IMR-90 (cell line): ENCODE measurements at regions not wholly inside any gene's neighbourhood (a gene's known extent, or its start where the extent isn't known, plus 50 kb on each side); places are given as distances from the start of the nearest gene placed in this dataset.

Experiments used
- ATAC-seq: fragments of 200-7000 bp; cut with Tn5 transposase; 2 replicates; pipeline ENCODE4 v1.9.1; 2020; ENCODE audit warnings: low read depth, mild to moderate bottlenecking, moderate library complexity
- BruUV-seq: library from RNA; stranded (reverse); fragments of 400-500 nt; replicated peaks from 2 replicates; lab custom pipeline; 2021; lab: Mats Ljungman, UMichigan
- CTCF ChIA-PET: fragments of 300-600 bp; formaldehyde crosslinking; extraction: SDS; loops from one replicate; lab custom pipeline; 2021; ENCODE audit warnings: antibody characterized with exemption; lab: Yijun Ruan, JAX
- POLR2A ChIA-PET: fragments of 300-600 bp; sonication (Branson Sonifier 250); formaldehyde crosslinking; loops from one replicate; lab custom pipeline; 2022; ENCODE audit warnings: antibody characterized with exemption; ENCODE audit not compliant: unreplicated experiment; lab: Charles Lee
- DNase-seq: peaks from one replicate; pipeline ENCODE4 v3.0.0; 2013
- H2AFZ ChIP-seq: replicated peaks from 2 replicates; pipeline ENCODE3; 2013; ENCODE audit warnings: low read length, mild to moderate bottlenecking; ENCODE audit not compliant: poor library complexity
- H2AK5ac ChIP-seq: 2 replicates; pipeline ENCODE4 v1.6.1; 2013; ENCODE audit warnings: low read depth, low read length, inconsistent platforms
- H2AK9ac ChIP-seq: replicated peaks from 2 replicates; pipeline ENCODE3; 2013; ENCODE audit warnings: mild to moderate bottlenecking, low read depth, low read length, moderate library complexity; ENCODE audit not compliant: poor library complexity
- H2BK120ac ChIP-seq: 2 replicates; pipeline ENCODE4 v1.6.1; 2013; ENCODE audit warnings: low read depth, low read length, inconsistent platforms
- H2BK15ac ChIP-seq: 3 replicates; pipeline ENCODE4 v1.6.1; 2013; ENCODE audit warnings: low read depth, low read length, inconsistent platforms
- H2BK20ac ChIP-seq: 2 replicates; pipeline ENCODE4 v1.6.1; 2013; ENCODE audit warnings: low read depth, mild to moderate bottlenecking, inconsistent platforms, low read length, moderate library complexity
- H2BK5ac ChIP-seq: 2 replicates; pipeline ENCODE4 v1.6.1; 2013; ENCODE audit warnings: mild to moderate bottlenecking, low read depth, low read length, inconsistent platforms; ENCODE audit not compliant: poor library complexity, severe bottlenecking
- H3K14ac ChIP-seq: replicated peaks from 2 replicates; pipeline ENCODE4 v1.6.1; 2013; ENCODE audit warnings: low read depth, low read length, inconsistent platforms
- H3K18ac ChIP-seq: 2 replicates; pipeline ENCODE4 v1.6.1; 2013; ENCODE audit warnings: low read depth, low read length, control low read depth
- H3K23ac ChIP-seq: 2 replicates; pipeline ENCODE4 v1.6.1; 2013; ENCODE audit warnings: low read depth, low read length, inconsistent platforms
- H3K27ac ChIP-seq: 2 replicates; pipeline ENCODE4 v1.5.1; 2013; ENCODE audit warnings: mild to moderate bottlenecking, control low read depth, low read length; ENCODE audit not compliant: insufficient read depth
- H3K27me3 ChIP-seq: 2 replicates; pipeline ENCODE4 v1.6.1; 2013; ENCODE audit warnings: low read length; ENCODE audit not compliant: control insufficient read depth, insufficient read depth
- H3K36me3 ChIP-seq: 2 replicates; pipeline ENCODE4 v1.6.1; 2013; ENCODE audit warnings: low read length, mixed read lengths; ENCODE audit not compliant: control insufficient read depth, insufficient read depth
- H3K4ac ChIP-seq: 2 replicates; pipeline ENCODE4 v1.6.1; 2013; ENCODE audit warnings: low read depth, low read length, inconsistent platforms
- H3K4me1 ChIP-seq: 2 replicates; pipeline ENCODE4 v1.6.1; 2013; ENCODE audit warnings: low read length, mixed read lengths; ENCODE audit not compliant: control insufficient read depth, insufficient read depth
- H3K4me2 ChIP-seq: 2 replicates; pipeline ENCODE4 v1.6.1; 2013; ENCODE audit warnings: low read depth, mild to moderate bottlenecking, control low read depth, low read length, moderate library complexity
- H3K4me3 ChIP-seq: 2 replicates; pipeline ENCODE4 v1.5.1; 2013; ENCODE audit warnings: low read depth, mild to moderate bottlenecking, control low read depth, low read length, moderate library complexity; ENCODE audit not compliant: insufficient read depth
- H3K56ac ChIP-seq: 2 replicates; pipeline ENCODE4 v1.6.1; 2013; ENCODE audit warnings: low read length, inconsistent platforms; ENCODE audit not compliant: insufficient read depth; ENCODE audit errors: extremely low read depth
- H3K79me1 ChIP-seq, 2 experiments: 2 replicates each; pipeline ENCODE4 v1.6.1; 2013; ENCODE audit warnings: low read length in 2 of 2, inconsistent platforms in 1 of 2, low read depth in 1 of 2
- H3K9ac ChIP-seq: 2 replicates; pipeline ENCODE4 v1.6.1; 2013; ENCODE audit warnings: low read depth, low read length, control low read depth
- H3K9me1 ChIP-seq: 2 replicates; pipeline ENCODE4 v1.6.1; 2013; ENCODE audit warnings: low read length, inconsistent platforms; ENCODE audit not compliant: insufficient read depth
- H3K9me3 ChIP-seq: 2 replicates; pipeline ENCODE4 v1.6.1; 2013; ENCODE audit warnings: low read length; ENCODE audit not compliant: control insufficient read depth, insufficient read depth
- H4K20me1 ChIP-seq: 2 replicates; pipeline ENCODE4 v1.6.1; 2013; ENCODE audit warnings: low read length, inconsistent platforms; ENCODE audit not compliant: insufficient read depth
- H4K5ac ChIP-seq: 2 replicates; pipeline ENCODE4 v1.6.1; 2013; ENCODE audit warnings: mild to moderate bottlenecking, low read depth, low read length, control low read depth
- H4K8ac ChIP-seq, 2 experiments: 2 replicates each; pipeline ENCODE4 v1.6.1; 2013; ENCODE audit warnings: low read depth in 2 of 2, low read length in 2 of 2, control low read depth in 1 of 2, inconsistent platforms in 1 of 2
- H4K91ac ChIP-seq: 2 replicates; pipeline ENCODE4 v1.6.1; 2013; ENCODE audit warnings: low read depth, low read length, inconsistent platforms; ENCODE audit not compliant: insufficient read depth
- BHLHE40 ChIP-seq: fragments of 150-350 bp; IDR thresholded peaks from 2 replicates; pipeline ENCODE4 v1.6.1; 2016; ENCODE audit warnings: mild to moderate bottlenecking, low read depth, low read length
- CEBPB ChIP-seq: IDR thresholded peaks from 2 replicates; pipeline ENCODE4 v1.6.1; 2012; ENCODE audit warnings: low read depth, low read length, improper control_type of control experiment
- CHD1 ChIP-seq: IDR thresholded peaks from 2 replicates; pipeline ENCODE4 v1.6.1; 2012; ENCODE audit warnings: low read depth, low read length, improper control_type of control experiment
- CTCF ChIP-seq: conservative IDR thresholded peaks from 2 replicates; pipeline ENCODE4 v1.5.1; 2012; ENCODE audit warnings: mild to moderate bottlenecking, low read depth, low read length, improper control_type of control experiment
- FOS ChIP-seq: fragments of 150-350 bp; IDR thresholded peaks from 2 replicates; pipeline ENCODE4 v1.6.1; 2016; ENCODE audit warnings: low read depth, low read length
- MAFK ChIP-seq: IDR thresholded peaks from 2 replicates; pipeline ENCODE4 v1.6.1; 2012; ENCODE audit warnings: low read depth, low read length, improper control_type of control experiment
- MAZ ChIP-seq: IDR thresholded peaks from 2 replicates; pipeline ENCODE4 v1.6.1; 2012; ENCODE audit warnings: low read depth, mild to moderate bottlenecking, low read length, improper control_type of control experiment, moderate library complexity, borderline replicate concordance
- MXI1 ChIP-seq: IDR thresholded peaks from 2 replicates; pipeline ENCODE4 v1.6.1; 2012; ENCODE audit warnings: low read depth, mild to moderate bottlenecking, low read length, moderate library complexity, borderline replicate concordance
- NFE2L2 ChIP-seq: fragments of 150-350 bp; IDR thresholded peaks from 2 replicates; pipeline ENCODE4 v1.6.1; 2016; ENCODE audit warnings: low read depth, mild to moderate bottlenecking, low read length
- POLR2A ChIP-seq: IDR thresholded peaks from 2 replicates; pipeline ENCODE4 v1.6.1; 2012; ENCODE audit warnings: mild to moderate bottlenecking, low read depth, low read length
- RAD21 ChIP-seq: IDR thresholded peaks from 2 replicates; pipeline ENCODE4 v1.6.1; 2012; ENCODE audit warnings: low read length, improper control_type of control experiment
- RCOR1 ChIP-seq: IDR thresholded peaks from 2 replicates; pipeline ENCODE4 v1.6.1; 2012; ENCODE audit warnings: mild to moderate bottlenecking, low read length, improper control_type of control experiment; ENCODE audit not compliant: insufficient replicate concordance
- RFX5 ChIP-seq: IDR thresholded peaks from 2 replicates; pipeline ENCODE4 v1.8.0; 2012; ENCODE audit warnings: low read depth, mild to moderate bottlenecking, low read length, moderate library complexity
- WGBS, 2 experiments: methylation state at CpG; one replicate each; pipeline versions ENCODE4 v1.1.5 to v1.1.7; 2013; ENCODE audit warnings: missing lambda C conversion rate in 2 of 2; ENCODE audit not compliant: insufficient read length in 1 of 2; ENCODE audit errors: extremely low coverage in 2 of 2; 5-methylcytosine and 5-hydroxymethylcytosine counted together
- dilution Hi-C: fragments of 300-500 bp; cut with HindIII; formaldehyde crosslinking; loops from one replicate; pipeline ENCODE4 v1.14.3; 2018; ENCODE audit warnings: low sequenced_read_pairs; ENCODE audit not compliant: unreplicated experiment
- in situ Hi-C: fragments of 300-500 bp; cut with MboI; formaldehyde crosslinking; loops from 3 replicates; pipeline ENCODE4 v1.14.3; 2019; ENCODE audit warnings: low sequenced_read_pairs, inconsistent platforms, mixed read lengths
- intact Hi-C: fragments of 100-400 bp; cut with micrococcal nuclease; formaldehyde crosslinking; loops from 2 replicates; pipeline ENCODE4 v1.10.0; 2022
- TF ChIP-seq, protein P1 (sequence below): fragments of 150-350 bp; IDR thresholded peaks from 2 replicates; pipeline ENCODE4 v1.6.1; 2017; ENCODE audit warnings: mild to moderate bottlenecking, antibody characterized with exemption, low read length, low read depth
- TF ChIP-seq, protein P2 (sequence below): fragments of 150-350 bp; IDR thresholded peaks from 2 replicates; pipeline ENCODE4 v1.6.1; 2016; ENCODE audit warnings: low read depth, mild to moderate bottlenecking, low read length, moderate library complexity, borderline replicate concordance

- BruUV-seq = no TSS peak
- H4K8ac ChIP-seq = peak overlapping the region in 1 of 2 experiments; percentile 0; a peak in 1 of 4 replicates
- TF ChIP-seq RFX5 = no peak
- TF ChIP-seq RCOR1 = no peak
- TF ChIP-seq, protein P1, sequence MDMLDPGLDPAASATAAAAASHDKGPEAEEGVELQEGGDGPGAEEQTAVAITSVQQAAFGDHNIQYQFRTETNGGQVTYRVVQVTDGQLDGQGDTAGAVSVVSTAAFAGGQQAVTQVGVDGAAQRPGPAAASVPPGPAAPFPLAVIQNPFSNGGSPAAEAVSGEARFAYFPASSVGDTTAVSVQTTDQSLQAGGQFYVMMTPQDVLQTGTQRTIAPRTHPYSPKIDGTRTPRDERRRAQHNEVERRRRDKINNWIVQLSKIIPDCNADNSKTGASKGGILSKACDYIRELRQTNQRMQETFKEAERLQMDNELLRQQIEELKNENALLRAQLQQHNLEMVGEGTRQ = no peak
- TF ChIP-seq CTCF = no peak
- TF ChIP-seq MAFK = no peak
- no peak for TF ChIP-seq MXI1
- TF ChIP-seq, protein P2, sequence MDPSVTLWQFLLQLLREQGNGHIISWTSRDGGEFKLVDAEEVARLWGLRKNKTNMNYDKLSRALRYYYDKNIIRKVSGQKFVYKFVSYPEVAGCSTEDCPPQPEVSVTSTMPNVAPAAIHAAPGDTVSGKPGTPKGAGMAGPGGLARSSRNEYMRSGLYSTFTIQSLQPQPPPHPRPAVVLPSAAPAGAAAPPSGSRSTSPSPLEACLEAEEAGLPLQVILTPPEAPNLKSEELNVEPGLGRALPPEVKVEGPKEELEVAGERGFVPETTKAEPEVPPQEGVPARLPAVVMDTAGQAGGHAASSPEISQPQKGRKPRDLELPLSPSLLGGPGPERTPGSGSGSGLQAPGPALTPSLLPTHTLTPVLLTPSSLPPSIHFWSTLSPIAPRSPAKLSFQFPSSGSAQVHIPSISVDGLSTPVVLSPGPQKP = no peak
- TF ChIP-seq MAZ = no peak
- no peak for TF ChIP-seq POLR2A
- TF ChIP-seq CEBPB = no peak
- TF ChIP-seq BHLHE40 = no peak
- no peak for TF ChIP-seq CHD1
- no peak for TF ChIP-seq RAD21
- TF ChIP-seq NFE2L2 = no peak
- TF ChIP-seq FOS = no peak
- H3K9me1 ChIP-seq = peaks cover 18% of the 10 kb centered on the region
- H3K27ac ChIP-seq = no peak overlapping the region
- H4K20me1 ChIP-seq = no peaks in the 10 kb centered on the region
- peak overlapping the region; percentile 9 for H2AK9ac ChIP-seq
- H3K36me3 ChIP-seq = no peaks in the 10 kb centered on the region
- CTCF ChIA-PET = interaction anchor here (0.6 to 2.1 kb wide), 3 partner anchors 9 to 357 kb away, joined by 3 to 5 read pairs (median 3); no protein-coding TSS in a partner anchor
- WGBS, 2 experiments = 96% methylated on average over 4 of the region's 8 CpGs; no CpG with 5 or more reads in 1 of the 2 experiments
- no peak overlapping the region for H3K4me2 ChIP-seq
- peak overlapping the region; percentile 8 for H2AFZ ChIP-seq
- no peak overlapping the region for H3K56ac ChIP-seq
- no peak overlapping the region for H4K91ac ChIP-seq
- peak overlapping the region; percentile 10 for H2BK5ac ChIP-seq
- H3K14ac ChIP-seq = 0 out of 2 replicates have a peak overlapping the region, but pooled peaks have one; percentile 56
- no peak overlapping the region for H3K23ac ChIP-seq
- DNase-seq (no peak), ATAC-seq (no peak)
- in situ Hi-C loops = no loop called here
- H2BK20ac ChIP-seq = no peak overlapping the region
- no peak overlapping the region for H3K4me3 ChIP-seq
- H3K9ac ChIP-seq = no peak overlapping the region
- dilution Hi-C loops = no loop called here
- intact Hi-C loops = no loop called here
- no peak overlapping the region for H3K18ac ChIP-seq
- H3K4me1 ChIP-seq = peaks cover 11% of the 10 kb centered on the region
- H4K5ac ChIP-seq = no peak overlapping the region
- no peak overlapping the region for H2BK120ac ChIP-seq
- no peak overlapping the region for H2AK5ac ChIP-seq
- no peak overlapping the region for H3K4ac ChIP-seq
- no peak overlapping the region for H2BK15ac ChIP-seq
- POLR2A ChIA-PET = no interaction called here
- H3K79me1 ChIP-seq = no peaks in the 10 kb centered on the region
- H3K9me3 ChIP-seq = no peaks in the 10 kb centered on the region
- no peaks in the 10 kb centered on the region for H3K27me3 ChIP-seq
These were observed 88.6 kb upstream of the MAML3 start for GRCh38 chr4:140242357-140243277.
